ENCODE measurements at regions not wholly inside any gene's neighbourhood (a gene's known extent, or its start where the extent isn't known, plus 50 kb on each side); places are given as distances from the start of the nearest gene placed in this dataset.

DNA sequence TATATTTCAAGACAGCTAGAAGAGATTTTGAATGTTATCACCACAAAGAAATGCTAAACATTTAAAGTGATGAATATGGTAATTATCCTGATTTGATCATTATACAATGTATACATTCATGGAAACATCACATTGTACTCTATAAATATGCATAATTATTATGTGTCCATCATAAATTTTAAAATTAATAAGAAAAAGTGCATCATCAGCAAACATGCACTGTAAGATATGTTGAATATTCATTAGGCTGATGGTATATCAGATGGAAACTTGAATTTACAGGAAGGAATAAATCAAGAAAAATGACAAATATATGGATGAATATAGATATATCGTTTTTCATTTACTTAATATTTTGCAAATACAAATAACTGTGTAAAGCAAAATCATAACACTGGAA is 812.1 kb upstream of the INTU start:
- TF ChIP-seq POLR2A (IDR thresholded peaks at IDR 0.05) (no peak), EP300 (IDR thresholded peaks at IDR 0.05) (no peak)
- TF ChIP-seq, protein P1, sequence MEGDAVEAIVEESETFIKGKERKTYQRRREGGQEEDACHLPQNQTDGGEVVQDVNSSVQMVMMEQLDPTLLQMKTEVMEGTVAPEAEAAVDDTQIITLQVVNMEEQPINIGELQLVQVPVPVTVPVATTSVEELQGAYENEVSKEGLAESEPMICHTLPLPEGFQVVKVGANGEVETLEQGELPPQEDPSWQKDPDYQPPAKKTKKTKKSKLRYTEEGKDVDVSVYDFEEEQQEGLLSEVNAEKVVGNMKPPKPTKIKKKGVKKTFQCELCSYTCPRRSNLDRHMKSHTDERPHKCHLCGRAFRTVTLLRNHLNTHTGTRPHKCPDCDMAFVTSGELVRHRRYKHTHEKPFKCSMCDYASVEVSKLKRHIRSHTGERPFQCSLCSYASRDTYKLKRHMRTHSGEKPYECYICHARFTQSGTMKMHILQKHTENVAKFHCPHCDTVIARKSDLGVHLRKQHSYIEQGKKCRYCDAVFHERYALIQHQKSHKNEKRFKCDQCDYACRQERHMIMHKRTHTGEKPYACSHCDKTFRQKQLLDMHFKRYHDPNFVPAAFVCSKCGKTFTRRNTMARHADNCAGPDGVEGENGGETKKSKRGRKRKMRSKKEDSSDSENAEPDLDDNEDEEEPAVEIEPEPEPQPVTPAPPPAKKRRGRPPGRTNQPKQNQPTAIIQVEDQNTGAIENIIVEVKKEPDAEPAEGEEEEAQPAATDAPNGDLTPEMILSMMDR (IDR thresholded peaks at IDR 0.05), result no peak
